ENCODE measurements at regions not wholly inside any gene's neighbourhood (a gene's known extent, or its start where the extent isn't known, plus 50 kb on each side); places are given as distances from the start of the nearest gene placed in this dataset.

GRCh38 chr5:124289130-124289529, 457.3 kb downstream of the ZNF608 start:
- no peak for TF ChIP-seq CTCF (conservative IDR thresholded peaks at IDR 0.05)
- TF ChIP-seq ZFX (IDR thresholded peaks at IDR 0.05), result no peak
- no peak overlapping the region for H3K27ac ChIP-seq

DNA sequence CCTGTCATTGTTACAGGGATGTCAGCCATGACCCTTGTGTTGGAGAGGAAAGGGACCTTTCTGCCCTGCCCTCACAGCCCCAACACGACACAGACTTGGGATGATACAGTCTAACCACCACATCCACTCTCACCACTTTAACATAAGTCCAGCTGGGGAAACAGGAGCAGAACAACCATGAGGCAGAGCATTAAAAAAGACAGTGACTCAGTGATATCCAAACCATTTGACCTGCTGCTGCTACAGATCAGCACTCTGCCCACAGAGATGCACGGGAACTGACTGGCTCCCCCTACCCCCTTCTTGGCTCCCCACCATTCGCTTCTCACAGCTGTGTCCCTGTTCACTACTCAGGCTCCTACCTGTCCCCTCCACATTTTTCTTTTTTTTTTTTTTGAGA, 458.6 kb downstream of the ZNF608 start:
- TF ChIP-seq ZFX (IDR thresholded peaks at IDR 0.05) (no peak), CTCF (conservative IDR thresholded peaks at IDR 0.05) (no peak)
- H3K27ac ChIP-seq, result no peak overlapping the region

DNA sequence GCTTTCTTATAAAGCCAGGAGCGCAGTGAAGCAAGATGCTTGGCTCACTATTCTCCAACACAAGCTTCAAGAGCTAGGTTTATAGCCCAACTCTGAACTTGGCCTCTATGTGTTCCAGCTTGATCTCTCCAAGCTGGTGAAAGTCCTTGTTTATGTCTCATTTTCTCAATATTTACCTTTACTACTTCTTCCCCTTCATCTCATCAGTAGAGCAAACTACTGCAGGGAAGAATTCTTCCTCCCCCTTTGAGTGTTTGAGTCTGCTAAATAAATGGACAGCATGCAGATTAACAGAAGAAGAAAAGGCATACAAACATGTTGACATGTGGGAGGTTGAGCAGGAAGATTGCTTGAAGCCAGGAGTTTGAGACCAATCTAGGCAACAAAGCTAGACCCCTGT, 460.7 kb downstream of the ZNF608 start:
- no peak overlapping the region for H3K27ac ChIP-seq

DNA sequence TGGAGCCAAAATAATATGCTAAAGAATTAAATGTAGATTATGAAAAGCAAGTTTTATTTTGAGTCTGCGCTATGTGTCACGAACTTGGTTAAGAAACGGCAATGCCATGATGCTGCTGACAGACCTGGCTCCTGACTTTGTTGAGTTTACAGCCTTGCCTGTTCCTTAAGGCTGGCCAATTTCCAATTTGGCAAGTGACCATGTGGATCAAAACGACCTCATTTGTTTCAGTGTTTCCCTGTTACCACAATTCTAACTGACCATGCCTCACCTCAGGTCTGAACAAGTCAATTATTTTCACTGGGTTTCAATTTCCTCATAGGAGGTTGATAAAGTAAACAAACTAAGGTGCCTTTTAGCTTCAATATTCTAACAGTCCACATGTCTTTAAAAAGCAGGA, 461.4 kb downstream of the ZNF608 start:
- TF ChIP-seq ZFX (IDR thresholded peaks at IDR 0.05) (no peak), CTCF (conservative IDR thresholded peaks at IDR 0.05) (no peak)
- H3K27ac ChIP-seq, result no peak overlapping the region

More for the DNA sequence above, 460.7 kb downstream of the ZNF608 start:
- no peak for TF ChIP-seq CTCF (conservative IDR thresholded peaks at IDR 0.05)
- no peak for TF ChIP-seq ZFX (IDR thresholded peaks at IDR 0.05)

DNA sequence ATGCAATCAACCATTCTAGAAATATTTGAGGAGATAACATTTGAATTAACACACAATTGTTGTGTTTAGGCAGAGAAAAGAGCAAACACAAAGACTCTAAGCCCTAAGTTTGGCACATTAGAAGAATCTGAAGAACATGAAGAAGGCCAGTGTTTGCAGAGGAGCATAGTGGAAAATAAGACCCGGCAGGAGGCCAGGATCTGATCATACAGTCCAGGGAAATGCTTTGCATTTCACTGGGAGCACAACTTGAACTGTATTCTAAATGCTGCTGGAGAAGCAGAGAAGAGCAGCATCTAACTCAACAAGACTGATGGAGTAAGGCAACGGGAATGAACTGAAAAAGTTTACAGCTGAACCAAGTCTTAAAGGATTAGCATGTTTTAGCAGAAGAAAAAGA, 463.4 kb downstream of the ZNF608 start:
- H3K27ac ChIP-seq, result no peak overlapping the region
- TF ChIP-seq CTCF (conservative IDR thresholded peaks at IDR 0.05) (no peak), ZFX (IDR thresholded peaks at IDR 0.05) (no peak)

DNA sequence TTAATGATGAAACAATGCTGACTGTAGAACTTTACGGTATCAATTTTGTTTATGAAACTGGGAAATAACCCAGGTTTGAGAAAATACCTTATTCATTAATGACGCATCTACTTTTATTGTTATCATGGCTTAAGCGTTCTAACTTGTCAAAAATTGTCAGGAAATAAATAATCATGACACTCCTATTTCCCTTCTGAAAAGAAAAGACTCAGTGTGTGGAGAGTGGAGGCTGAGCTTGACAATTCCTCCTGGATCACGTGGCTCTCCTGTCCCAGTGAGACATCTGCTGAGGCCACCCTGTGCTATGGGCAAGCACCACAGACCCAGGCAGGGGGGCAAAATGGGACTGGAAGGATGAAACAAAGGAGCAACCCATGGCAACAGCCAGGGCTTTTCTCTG, 466.4 kb downstream of the ZNF608 start:
- H3K27ac ChIP-seq, result no peak overlapping the region
- TF ChIP-seq CTCF (conservative IDR thresholded peaks at IDR 0.05) (no peak), ZFX (IDR thresholded peaks at IDR 0.05) (no peak)

GRCh38 chr5:124279146-124279876, 467.1 kb downstream of the ZNF608 start:
- H3K27ac ChIP-seq, result no peak overlapping the region
- TF ChIP-seq CTCF (conservative IDR thresholded peaks at IDR 0.05) (no peak), ZFX (IDR thresholded peaks at IDR 0.05) (no peak)
